Right atrium auricular region (tissue), 2 donors: ENCODE measurements at regions not wholly inside any gene's neighbourhood (a gene's known extent, or its start where the extent isn't known, plus 50 kb on each side); places are given as distances from the start of the nearest gene placed in this dataset.

Source experiments
- DNase-seq: peaks from one replicate; pipeline ENCODE4 v3.0.0-alpha.2; 2019; ENCODE audit warnings: low spot score
- H3K27ac ChIP-seq, 2 donors: fragments of 200-600 bp; sonication (generic); 1 replicate in 1 of 2; 2 replicates in 1 of 2; pipeline ENCODE4 v1.5.1; 2016 to 2019
- H3K27me3 ChIP-seq, 2 donors: fragments of 200-600 bp; sonication (generic); one replicate each; pipeline versions ENCODE4 v1.5.1 to v1.6.0; 2017 to 2019
- H3K36me3 ChIP-seq: fragments of 200-600 bp; sonication (generic); one replicate; pipeline ENCODE4 v1.5.1; 2016
- H3K4me1 ChIP-seq, 2 donors: fragments of 200-600 bp; sonication (generic); one replicate each; pipeline versions ENCODE4 v1.5.1 to v1.6.0; 2017 to 2019
- H3K4me3 ChIP-seq, 2 donors: fragments of 200-600 bp; sonication (generic); 1 replicate in 1 of 2; 2 replicates in 1 of 2; pipeline ENCODE4 v1.5.1; 2017 to 2019; ENCODE audit warnings: mild to moderate bottlenecking in 1 of 2, moderate library complexity in 1 of 2
- H3K9me3 ChIP-seq, 2 donors: fragments of 200-600 bp; sonication (generic); one replicate each; pipeline ENCODE4 v1.5.1; 2019
- TF ChIP-seq, protein P1 (sequence below), 2 donors: fragments of 200-600 bp; sonication (generic); IDR thresholded peaks; one replicate each; pipeline ENCODE4 v1.5.1; 2019; ENCODE audit warnings: antibody characterized with exemption in 2 of 2

DNA sequence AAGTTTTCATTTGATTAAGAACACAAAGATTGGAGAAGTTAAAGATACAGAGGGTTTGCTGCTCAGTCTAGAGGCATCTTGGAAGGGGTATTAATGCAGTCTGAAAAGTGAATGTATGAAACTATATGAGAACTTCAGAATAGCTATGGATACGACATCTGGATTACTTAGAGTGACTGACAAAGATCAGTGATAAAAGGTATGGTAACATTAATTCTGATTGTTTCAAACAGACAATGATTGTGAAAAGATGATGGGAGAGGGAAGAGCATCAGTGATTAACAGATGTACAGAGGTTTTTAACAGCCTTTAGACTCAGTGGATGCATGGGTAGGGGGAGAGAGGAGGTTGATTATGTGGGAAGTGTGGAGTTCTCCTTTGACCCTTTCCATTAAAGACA, 919.4 kb upstream of the CNTN5 start:
- Histone ChIP-seq H3K27me3 (no peaks in the 10 kb centered on the region), H3K4me1 (no peaks in the 10 kb centered on the region), H3K4me3 (no peak overlapping the region), H3K36me3 (no peaks in the 10 kb centered on the region), H3K27ac (no peak overlapping the region), H3K9me3 (no peaks in the 10 kb centered on the region)
- DNase-seq: no peak
- TF ChIP-seq, protein P1, sequence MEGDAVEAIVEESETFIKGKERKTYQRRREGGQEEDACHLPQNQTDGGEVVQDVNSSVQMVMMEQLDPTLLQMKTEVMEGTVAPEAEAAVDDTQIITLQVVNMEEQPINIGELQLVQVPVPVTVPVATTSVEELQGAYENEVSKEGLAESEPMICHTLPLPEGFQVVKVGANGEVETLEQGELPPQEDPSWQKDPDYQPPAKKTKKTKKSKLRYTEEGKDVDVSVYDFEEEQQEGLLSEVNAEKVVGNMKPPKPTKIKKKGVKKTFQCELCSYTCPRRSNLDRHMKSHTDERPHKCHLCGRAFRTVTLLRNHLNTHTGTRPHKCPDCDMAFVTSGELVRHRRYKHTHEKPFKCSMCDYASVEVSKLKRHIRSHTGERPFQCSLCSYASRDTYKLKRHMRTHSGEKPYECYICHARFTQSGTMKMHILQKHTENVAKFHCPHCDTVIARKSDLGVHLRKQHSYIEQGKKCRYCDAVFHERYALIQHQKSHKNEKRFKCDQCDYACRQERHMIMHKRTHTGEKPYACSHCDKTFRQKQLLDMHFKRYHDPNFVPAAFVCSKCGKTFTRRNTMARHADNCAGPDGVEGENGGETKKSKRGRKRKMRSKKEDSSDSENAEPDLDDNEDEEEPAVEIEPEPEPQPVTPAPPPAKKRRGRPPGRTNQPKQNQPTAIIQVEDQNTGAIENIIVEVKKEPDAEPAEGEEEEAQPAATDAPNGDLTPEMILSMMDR (IDR thresholded peaks at IDR 0.05): no peak

DNA sequence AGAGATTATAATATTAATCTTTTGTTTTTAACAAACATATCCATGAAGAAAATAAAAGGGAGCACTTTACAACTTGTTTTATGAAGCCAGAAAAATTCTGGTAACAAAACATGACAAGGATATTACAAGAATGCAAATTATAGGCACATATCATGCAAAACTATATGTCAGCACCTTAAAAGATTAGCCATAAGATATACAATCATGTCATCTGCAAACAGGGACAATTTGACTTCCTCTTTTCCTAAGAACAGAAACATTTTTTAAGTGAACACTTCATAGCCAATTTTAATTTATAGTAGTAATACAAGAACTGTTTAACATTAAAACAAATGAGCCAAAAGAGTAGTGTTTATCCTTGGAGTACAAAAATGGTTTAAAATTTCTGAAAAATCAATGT, 916.5 kb upstream of the CNTN5 start:
- no peaks in the 10 kb centered on the region for H3K36me3 ChIP-seq
- DNase-seq: no peak
- TF ChIP-seq, protein P1 (IDR thresholded peaks at IDR 0.05): no peak
- H3K9me3 ChIP-seq: no peaks in the 10 kb centered on the region
- H3K27me3 ChIP-seq: no peaks in the 10 kb centered on the region
- H3K4me1 ChIP-seq: no peaks in the 10 kb centered on the region
- no peak overlapping the region for H3K27ac ChIP-seq
- no peak overlapping the region for H3K4me3 ChIP-seq

DNA sequence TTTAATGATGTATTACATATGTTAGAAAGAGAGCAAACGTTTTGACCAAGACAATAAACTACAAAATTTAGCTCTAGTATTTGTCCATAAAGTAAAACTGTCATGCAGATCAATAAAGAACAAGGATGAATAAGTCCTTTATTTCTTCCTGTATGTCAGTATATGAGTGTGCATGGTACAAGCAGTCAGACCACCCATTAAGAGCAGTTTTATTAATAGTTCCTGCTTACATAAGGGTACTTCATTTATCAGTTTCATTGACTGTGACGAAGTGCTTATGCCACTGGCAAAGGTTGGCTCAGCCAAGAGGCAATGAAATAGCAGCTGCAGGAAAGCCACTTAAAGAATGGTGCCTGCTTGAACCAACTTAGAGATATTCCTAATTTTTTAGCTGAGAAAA, 913.0 kb upstream of the CNTN5 start:
- no peaks in the 10 kb centered on the region for H3K27me3 ChIP-seq
- TF ChIP-seq, protein P1 (IDR thresholded peaks at IDR 0.05): no peak
- no peaks in the 10 kb centered on the region for H3K9me3 ChIP-seq
- no peak overlapping the region for H3K4me3 ChIP-seq
- no peaks in the 10 kb centered on the region for H3K4me1 ChIP-seq
- peak overlapping the region in 1 of 2 donors; percentile 56 for H3K27ac ChIP-seq
- no peaks in the 10 kb centered on the region for H3K36me3 ChIP-seq
- no peak for DNase-seq

DNA sequence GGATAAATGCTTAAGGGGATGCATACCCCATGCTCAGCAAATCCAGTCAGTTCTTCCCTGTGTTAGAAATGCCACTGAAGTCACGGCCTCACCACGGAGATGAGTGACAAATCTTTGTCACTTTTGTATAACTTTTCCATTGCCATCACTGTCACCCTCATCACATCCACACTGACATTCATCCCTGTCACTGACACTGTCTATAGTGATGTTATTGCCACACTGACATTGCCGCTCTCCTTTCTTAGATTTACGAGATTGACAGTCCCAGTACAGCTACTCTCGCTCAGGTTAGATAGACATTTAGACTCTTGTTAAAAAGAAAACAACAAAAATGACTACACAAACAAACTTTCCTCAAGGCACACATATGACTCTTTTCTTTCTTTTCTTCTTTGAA, 910.7 kb upstream of the CNTN5 start:
- Histone ChIP-seq H3K4me3 (no peak overlapping the region), H3K27ac (no peak overlapping the region), H3K4me1 (no peaks in the 10 kb centered on the region), H3K36me3 (no peaks in the 10 kb centered on the region), H3K27me3 (no peaks in the 10 kb centered on the region), H3K9me3 (no peaks in the 10 kb centered on the region)
- DNase-seq: no peak
- TF ChIP-seq, protein P1 (IDR thresholded peaks at IDR 0.05): no peak

DNA sequence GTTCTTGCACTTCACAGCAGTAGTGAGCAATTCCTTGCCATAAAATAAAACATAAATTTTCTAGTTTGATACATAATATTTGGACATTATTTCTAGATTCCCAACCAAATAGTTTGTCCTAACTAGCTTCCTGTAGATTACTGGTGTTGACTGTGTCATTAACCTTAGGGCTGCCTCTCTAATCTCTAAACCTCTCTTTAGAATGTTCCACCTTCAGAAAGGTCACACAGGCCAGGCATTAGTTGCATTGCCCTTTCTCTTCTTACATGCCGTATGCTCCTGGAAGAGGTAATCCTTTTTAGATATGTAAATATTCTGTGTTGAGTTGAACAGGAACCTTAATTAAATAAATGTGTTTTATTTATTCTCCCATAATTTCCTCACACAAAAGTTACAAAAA, 904.9 kb upstream of the CNTN5 start:
- Histone ChIP-seq H3K4me3 (no peak overlapping the region), H3K9me3 (peaks cover 0 to 4% of the 10 kb centered on the region in 2 donors), H3K36me3 (no peaks in the 10 kb centered on the region), H3K27me3 (no peaks in the 10 kb centered on the region), H3K4me1 (no peaks in the 10 kb centered on the region), H3K27ac (no peak overlapping the region)
- TF ChIP-seq, protein P1 (IDR thresholded peaks at IDR 0.05): no peak
- DNase-seq: no peak

DNA sequence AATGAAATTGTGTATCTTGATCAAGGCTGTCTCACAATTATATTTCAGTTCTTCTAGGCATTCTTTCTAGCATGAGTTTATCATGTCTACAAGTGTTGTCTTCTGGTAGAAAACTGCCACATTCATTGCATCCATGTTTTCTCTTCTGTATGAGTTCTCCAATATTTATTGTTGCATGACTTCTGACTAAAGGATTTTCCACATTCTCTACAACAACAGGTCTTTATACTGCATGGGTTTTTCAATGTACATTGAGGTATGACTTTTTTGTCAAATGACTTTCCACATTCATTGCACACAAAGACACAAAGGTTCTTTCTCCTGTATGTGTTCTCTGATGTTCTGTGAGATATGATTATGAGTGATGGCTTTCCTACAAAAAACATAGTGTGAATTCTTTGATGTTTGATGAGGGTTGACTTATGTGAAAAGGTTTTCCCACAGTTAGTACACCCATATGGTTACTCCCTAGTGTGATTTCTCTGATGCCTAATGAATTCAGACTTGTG, 890.6 kb upstream of the CNTN5 start:
- no peak for DNase-seq
- Histone ChIP-seq H3K27ac (no peak overlapping the region), H3K9me3 (peaks cover 0 to 8% of the 10 kb centered on the region in 2 donors), H3K4me3 (no peak overlapping the region), H3K36me3 (no peaks in the 10 kb centered on the region), H3K27me3 (no peaks in the 10 kb centered on the region), H3K4me1 (no peaks in the 10 kb centered on the region)
- TF ChIP-seq, protein P1 (IDR thresholded peaks at IDR 0.05): no peak
